GM23338 (cell line): ENCODE measurements at regions not wholly inside any gene's neighbourhood (a gene's known extent, or its start where the extent isn't known, plus 50 kb on each side); places are given as distances from the start of the nearest gene placed in this dataset.

Source experiments
- ATAC-seq: fragments of 200-7000 bp; cut with Tn5 transposase; 3 replicates; pipeline ENCODE4 v1.9.1; 2020
- DNase-seq: peaks from one replicate; pipeline ENCODE4 v3.0.0-alpha.2; 2015; ENCODE audit warnings: low spot score
- H2AFZ ChIP-seq: fragments of 200-600 bp; sonication (generic); 2 replicates; pipeline ENCODE4 v1.8.0; 2016; ENCODE audit warnings: antibody characterized with exemption, mild to moderate bottlenecking, moderate library complexity
- H3F3A ChIP-seq: fragments of 200-600 bp; sonication (generic); replicated peaks from 2 replicates; pipeline ENCODE4 v1.8.0; 2017; ENCODE audit warnings: antibody characterized with exemption, mixed run types, low read depth
- H3K27ac ChIP-seq: fragments of 200-600 bp; sonication (generic); 2 replicates; pipeline ENCODE4 v1.6.1; 2016; ENCODE audit warnings: low read depth
- H3K27me3 ChIP-seq: fragments of 200-600 bp; sonication (generic); 2 replicates; pipeline ENCODE4 v1.8.0; 2016; ENCODE audit warnings: mild to moderate bottlenecking, mixed run types, moderate library complexity; ENCODE audit not compliant: insufficient read depth
- H3K36me3 ChIP-seq: fragments of 200-600 bp; sonication (generic); 2 replicates; pipeline ENCODE4 v1.8.0; 2016; ENCODE audit warnings: mild to moderate bottlenecking; ENCODE audit not compliant: insufficient read depth
- H3K4me1 ChIP-seq: fragments of 200-600 bp; sonication (generic); 2 replicates; pipeline ENCODE4 v1.8.0; 2016; ENCODE audit warnings: mild to moderate bottlenecking, moderate library complexity; ENCODE audit not compliant: insufficient read depth
- H3K4me2 ChIP-seq: fragments of 200-600 bp; sonication (generic); 2 replicates; pipeline ENCODE4 v1.7.1; 2017; ENCODE audit warnings: mixed run types
- H3K4me3 ChIP-seq: fragments of 200-600 bp; sonication (generic); 2 replicates; pipeline ENCODE4 v1.6.1; 2016; ENCODE audit warnings: mixed run types
- H3K79me2 ChIP-seq: fragments of 200-600 bp; sonication (generic); replicated peaks from 2 replicates; pipeline ENCODE4 v1.8.0; 2017; ENCODE audit warnings: mild to moderate bottlenecking; ENCODE audit not compliant: insufficient read depth
- H3K9me2 ChIP-seq: fragments of 200-600 bp; sonication (generic); 2 replicates; pipeline ENCODE4 v1.8.0; 2017; ENCODE audit not compliant: insufficient read depth
- H4K20me1 ChIP-seq: fragments of 200-600 bp; sonication (generic); replicated peaks from 2 replicates; pipeline ENCODE4 v1.8.0; 2017; ENCODE audit warnings: mild to moderate bottlenecking; ENCODE audit not compliant: insufficient read depth
- H3K27ac Mint-ChIP-seq: 2 replicates; pipeline ENCODE4 v1.8.0; 2020; ENCODE audit warnings: inconsistent platforms, mild to moderate bottlenecking, moderate library complexity, mixed read lengths
- H3K27me3 Mint-ChIP-seq: 3 replicates; pipeline ENCODE4 v1.8.0; 2022; ENCODE audit warnings: low read depth, mild to moderate bottlenecking, moderate library complexity, mixed read lengths, inconsistent platforms; ENCODE audit not compliant: insufficient read depth, poor library complexity
- H3K36me3 Mint-ChIP-seq: 3 replicates; pipeline ENCODE4 v1.8.0; 2021; ENCODE audit warnings: low read depth, mild to moderate bottlenecking, inconsistent platforms, moderate library complexity, mixed read lengths
- H3K4me1 Mint-ChIP-seq: 3 replicates; pipeline ENCODE4 v1.8.0; 2020; ENCODE audit warnings: mild to moderate bottlenecking, inconsistent platforms, mixed read lengths
- H3K4me3 Mint-ChIP-seq: 3 replicates; pipeline ENCODE4 v1.8.0; 2021; ENCODE audit warnings: moderate library complexity, mild to moderate bottlenecking, inconsistent platforms, mixed read lengths
- H3K9me3 Mint-ChIP-seq: 3 replicates; pipeline ENCODE4 v1.8.0; 2020; ENCODE audit warnings: moderate library complexity, mild to moderate bottlenecking, inconsistent platforms, mixed read lengths
- CREB1 ChIP-seq: fragments of 250-450 bp; sonication (Bioruptor Pico); IDR thresholded peaks from 2 replicates; pipeline ENCODE4 v1.5.0; 2020; ENCODE audit warnings: low read depth, mild to moderate bottlenecking, moderate library complexity
- CTCF ChIP-seq, 2 experiments: fragments of 200-600 bp in 1 of 2; sonication (generic) in 1 of 2; conservative IDR thresholded peaks; 2 replicates each; pipeline versions ENCODE4 v1.5.1 to v1.6.1; 2016 to 2017; ENCODE audit warnings: antibody characterized with exemption in 2 of 2, low read depth in 2 of 2, mild to moderate bottlenecking in 2 of 2, moderate library complexity in 1 of 2
- ETS1 ChIP-seq: IDR thresholded peaks from 2 replicates; pipeline ENCODE4 v1.6.1; 2016; ENCODE audit warnings: antibody characterized with exemption
- EZH2phosphoT487 ChIP-seq: fragments of 200-600 bp; sonication (generic); IDR thresholded peaks from one replicate; pipeline ENCODE4 v1.8.1; 2018; ENCODE audit warnings: antibody characterized with exemption; ENCODE audit not compliant: unreplicated experiment
- JUNB ChIP-seq: IDR thresholded peaks from one replicate; pipeline ENCODE4 v1.6.1; 2016; ENCODE audit warnings: antibody characterized with exemption; ENCODE audit not compliant: unreplicated experiment
- POLR2AphosphoS5 ChIP-seq: IDR thresholded peaks from 2 replicates; pipeline ENCODE4 v1.6.1; 2016; ENCODE audit warnings: antibody characterized with exemption, low read depth
- REST ChIP-seq: IDR thresholded peaks from one replicate; pipeline ENCODE4 v1.6.1; 2018; ENCODE audit warnings: antibody characterized with exemption; ENCODE audit not compliant: unreplicated experiment
- ZNF114 ChIP-seq: fragments of 250-450 bp; sonication (Bioruptor Pico); IDR thresholded peaks from 2 replicates; pipeline ENCODE4 v1.5.0; 2020; ENCODE audit warnings: mild to moderate bottlenecking, moderate library complexity
- ZNF462 ChIP-seq: fragments of 250-450 bp; sonication (Bioruptor Pico); IDR thresholded peaks from 2 replicates; pipeline ENCODE4 v1.5.0; 2020; ENCODE audit warnings: mild to moderate bottlenecking, moderate library complexity

- TF ChIP-seq REST (no peak), POLR2AphosphoS5 (no peak), JUNB (no peak), CREB1 (CRISPR knock-in tag) (no peak), EZH2phosphoT487 (no peak)
These were observed 321.4 kb downstream of the ATP23 start (continued) for GRCh38 chr12:58262796-58263195.

GRCh38 chr12:58263816-58264215 lies 322.4 kb downstream of the ATP23 start:
- H4K20me1 ChIP-seq = no peaks in the 10 kb centered on the region
- H3K27ac ChIP-seq = no peak overlapping the region
- ATAC-seq (no peak), DNase-seq (no peak)
- no peaks in the 10 kb centered on the region for H3K36me3 Mint-ChIP-seq
- no peaks in the 10 kb centered on the region for H3K27me3 ChIP-seq
- H3K4me3 ChIP-seq = no peak overlapping the region
- no peaks in the 10 kb centered on the region for H3K36me3 ChIP-seq
- peaks cover 12% of the 10 kb centered on the region; the same call in 1 of the 2 replicates for H3K9me2 ChIP-seq
- no peaks in the 10 kb centered on the region for H3F3A ChIP-seq
- no peaks in the 10 kb centered on the region for H3K4me1 ChIP-seq
- no peak overlapping the region for H2AFZ ChIP-seq
- H3K27me3 Mint-ChIP-seq = no peaks in the 10 kb centered on the region
- no peak overlapping the region for H3K4me2 ChIP-seq
- H3K4me1 Mint-ChIP-seq = no peaks in the 10 kb centered on the region
- H3K79me2 ChIP-seq = no peaks in the 10 kb centered on the region
- H3K4me3 Mint-ChIP-seq = no peak overlapping the region
- no peak overlapping the region for H3K27ac Mint-ChIP-seq
- no peaks in the 10 kb centered on the region for H3K9me3 Mint-ChIP-seq
- TF ChIP-seq JUNB (no peak), ETS1 (no peak), ZNF462 (no peak), ZNF114 (CRISPR knock-in tag) (no peak), CTCF (conservative IDR thresholded peaks at IDR 0.05; ENCODE audit: low read depth in 2 of 2) (no peak), POLR2AphosphoS5 (no peak), REST (no peak)
